ENCODE measurements at regions not wholly inside any gene's neighbourhood (a gene's known extent, or its start where the extent isn't known, plus 50 kb on each side); places are given as distances from the start of the nearest gene placed in this dataset.

GRCh38 chr2:134097740-134098139 lies 156.1 kb upstream of the MGAT5 start (continued):
- TF ChIP-seq PATZ1 (CRISPR knock-in tag; IDR thresholded peaks at IDR 0.05; ENCODE audit: borderline replicate concordance) (no peak), ZFP30 (CRISPR knock-in tag; IDR thresholded peaks at IDR 0.05) (no peak)

DNA sequence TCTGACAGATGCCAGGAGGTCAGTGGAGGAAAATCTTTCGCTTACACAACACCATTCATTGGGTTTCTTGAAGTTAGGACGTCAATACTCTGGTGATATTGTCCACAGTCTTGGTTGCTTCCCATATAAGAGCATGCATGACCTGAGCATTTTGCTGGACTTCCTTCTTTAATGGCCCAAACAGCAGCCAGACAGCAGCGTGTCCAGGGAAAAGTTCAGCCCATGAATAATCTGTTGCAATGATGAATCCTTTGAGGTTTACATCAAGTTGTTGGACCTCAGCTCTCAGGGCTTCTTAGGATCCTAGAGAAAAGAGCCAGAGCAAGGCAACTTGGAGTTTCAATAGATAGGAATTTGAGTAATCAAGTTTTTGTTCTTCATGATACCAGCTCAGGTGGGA lies 155.6 kb upstream of the MGAT5 start:
- TF ChIP-seq ZFP30 (CRISPR knock-in tag; IDR thresholded peaks at IDR 0.05) (no peak), PATZ1 (CRISPR knock-in tag; IDR thresholded peaks at IDR 0.05; ENCODE audit: borderline replicate concordance) (no peak), TCF4 (CRISPR knock-in tag; IDR thresholded peaks at IDR 0.05; ENCODE audit: borderline replicate concordance) (no peak), RARB (CRISPR knock-in tag; IDR thresholded peaks at IDR 0.05) (no peak), PPARA (CRISPR knock-in tag; IDR thresholded peaks at IDR 0.05; ENCODE audit: borderline replicate concordance) (no peak), SNAI2 (CRISPR knock-in tag; IDR thresholded peaks at IDR 0.05) (no peak), ARNTL (CRISPR knock-in tag; IDR thresholded peaks at IDR 0.05; ENCODE audit: borderline replicate concordance, low read depth) (no peak), TOX (CRISPR knock-in tag; IDR thresholded peaks at IDR 0.05; ENCODE audit: borderline replicate concordance) (no peak), ZNF8 (CRISPR knock-in tag; IDR thresholded peaks at IDR 0.05) (no peak), ZNF70 (CRISPR knock-in tag; IDR thresholded peaks at IDR 0.05) (no peak), ESRRG (CRISPR knock-in tag; IDR thresholded peaks at IDR 0.05) (no peak), ZFP3 (CRISPR knock-in tag; IDR thresholded peaks at IDR 0.05) (no peak), ZC3H10 (CRISPR knock-in tag; IDR thresholded peaks at IDR 0.05) (no peak), CSDC2 (CRISPR knock-in tag; IDR thresholded peaks at IDR 0.05) (no peak), ISL1 (CRISPR knock-in tag; IDR thresholded peaks at IDR 0.05) (no peak), OSR1 (CRISPR knock-in tag; IDR thresholded peaks at IDR 0.05) (no peak), ZNF565 (CRISPR knock-in tag; conservative IDR thresholded peaks at IDR 0.05; ENCODE audit: low read depth) (no peak)
- TF ChIP-seq, protein P1, sequence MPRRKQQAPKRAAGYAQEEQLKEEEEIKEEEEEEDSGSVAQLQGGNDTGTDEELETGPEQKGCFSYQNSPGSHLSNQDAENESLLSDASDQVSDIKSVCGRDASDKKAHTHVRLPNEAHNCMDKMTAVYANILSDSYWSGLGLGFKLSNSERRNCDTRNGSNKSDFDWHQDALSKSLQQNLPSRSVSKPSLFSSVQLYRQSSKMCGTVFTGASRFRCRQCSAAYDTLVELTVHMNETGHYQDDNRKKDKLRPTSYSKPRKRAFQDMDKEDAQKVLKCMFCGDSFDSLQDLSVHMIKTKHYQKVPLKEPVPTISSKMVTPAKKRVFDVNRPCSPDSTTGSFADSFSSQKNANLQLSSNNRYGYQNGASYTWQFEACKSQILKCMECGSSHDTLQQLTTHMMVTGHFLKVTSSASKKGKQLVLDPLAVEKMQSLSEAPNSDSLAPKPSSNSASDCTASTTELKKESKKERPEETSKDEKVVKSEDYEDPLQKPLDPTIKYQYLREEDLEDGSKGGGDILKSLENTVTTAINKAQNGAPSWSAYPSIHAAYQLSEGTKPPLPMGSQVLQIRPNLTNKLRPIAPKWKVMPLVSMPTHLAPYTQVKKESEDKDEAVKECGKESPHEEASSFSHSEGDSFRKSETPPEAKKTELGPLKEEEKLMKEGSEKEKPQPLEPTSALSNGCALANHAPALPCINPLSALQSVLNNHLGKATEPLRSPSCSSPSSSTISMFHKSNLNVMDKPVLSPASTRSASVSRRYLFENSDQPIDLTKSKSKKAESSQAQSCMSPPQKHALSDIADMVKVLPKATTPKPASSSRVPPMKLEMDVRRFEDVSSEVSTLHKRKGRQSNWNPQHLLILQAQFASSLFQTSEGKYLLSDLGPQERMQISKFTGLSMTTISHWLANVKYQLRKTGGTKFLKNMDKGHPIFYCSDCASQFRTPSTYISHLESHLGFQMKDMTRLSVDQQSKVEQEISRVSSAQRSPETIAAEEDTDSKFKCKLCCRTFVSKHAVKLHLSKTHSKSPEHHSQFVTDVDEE (CRISPR knock-in tag; IDR thresholded peaks at IDR 0.05): no peak
- TF ChIP-seq, protein P2, sequence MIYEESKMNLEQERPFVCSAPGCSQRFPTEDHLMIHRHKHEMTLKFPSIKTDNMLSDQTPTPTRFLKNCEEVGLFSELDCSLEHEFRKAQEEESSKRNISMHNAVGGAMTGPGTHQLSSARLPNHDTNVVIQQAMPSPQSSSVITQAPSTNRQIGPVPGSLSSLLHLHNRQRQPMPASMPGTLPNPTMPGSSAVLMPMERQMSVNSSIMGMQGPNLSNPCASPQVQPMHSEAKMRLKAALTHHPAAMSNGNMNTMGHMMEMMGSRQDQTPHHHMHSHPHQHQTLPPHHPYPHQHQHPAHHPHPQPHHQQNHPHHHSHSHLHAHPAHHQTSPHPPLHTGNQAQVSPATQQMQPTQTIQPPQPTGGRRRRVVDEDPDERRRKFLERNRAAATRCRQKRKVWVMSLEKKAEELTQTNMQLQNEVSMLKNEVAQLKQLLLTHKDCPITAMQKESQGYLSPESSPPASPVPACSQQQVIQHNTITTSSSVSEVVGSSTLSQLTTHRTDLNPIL (CRISPR knock-in tag; IDR thresholded peaks at IDR 0.05; ENCODE audit: low read depth): no peak
- no peak for ATAC-seq

DNA sequence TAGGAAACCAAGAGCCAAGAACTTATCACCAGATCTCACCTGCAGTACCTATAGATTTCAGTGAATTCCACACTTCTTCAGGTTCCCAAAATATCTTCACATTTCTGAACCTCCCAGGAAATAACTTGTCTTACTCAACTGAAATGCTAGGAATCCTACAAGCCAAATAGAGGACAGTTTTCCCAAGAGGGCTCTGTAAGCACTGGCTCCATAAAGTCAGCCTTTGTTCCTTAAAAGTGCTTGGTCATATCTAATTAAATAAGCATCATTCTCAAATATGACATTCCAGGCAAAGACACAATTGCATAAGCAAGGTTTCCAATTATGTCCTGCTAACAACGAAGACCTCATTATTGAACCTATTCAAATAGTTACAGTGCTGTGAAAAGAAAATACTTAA lies 154.6 kb upstream of the MGAT5 start:
- no peak for ATAC-seq
- TF ChIP-seq ZNF70 (CRISPR knock-in tag; IDR thresholded peaks at IDR 0.05) (no peak), SNAI2 (CRISPR knock-in tag; IDR thresholded peaks at IDR 0.05) (no peak), ISL1 (CRISPR knock-in tag; IDR thresholded peaks at IDR 0.05) (no peak), CSRNP3 (CRISPR knock-in tag; IDR thresholded peaks at IDR 0.05) (no peak), RARB (CRISPR knock-in tag; IDR thresholded peaks at IDR 0.05) (no peak), ZNF8 (CRISPR knock-in tag; IDR thresholded peaks at IDR 0.05) (no peak), ZFP30 (CRISPR knock-in tag; IDR thresholded peaks at IDR 0.05) (no peak), CSDC2 (CRISPR knock-in tag; IDR thresholded peaks at IDR 0.05) (no peak), TOX (CRISPR knock-in tag; IDR thresholded peaks at IDR 0.05; ENCODE audit: borderline replicate concordance) (no peak), PPARA (CRISPR knock-in tag; IDR thresholded peaks at IDR 0.05; ENCODE audit: borderline replicate concordance) (no peak), GLIS3 (CRISPR knock-in tag; IDR thresholded peaks at IDR 0.05) (no peak), ESRRG (CRISPR knock-in tag; IDR thresholded peaks at IDR 0.05) (no peak)
- TF ChIP-seq, protein P3, sequence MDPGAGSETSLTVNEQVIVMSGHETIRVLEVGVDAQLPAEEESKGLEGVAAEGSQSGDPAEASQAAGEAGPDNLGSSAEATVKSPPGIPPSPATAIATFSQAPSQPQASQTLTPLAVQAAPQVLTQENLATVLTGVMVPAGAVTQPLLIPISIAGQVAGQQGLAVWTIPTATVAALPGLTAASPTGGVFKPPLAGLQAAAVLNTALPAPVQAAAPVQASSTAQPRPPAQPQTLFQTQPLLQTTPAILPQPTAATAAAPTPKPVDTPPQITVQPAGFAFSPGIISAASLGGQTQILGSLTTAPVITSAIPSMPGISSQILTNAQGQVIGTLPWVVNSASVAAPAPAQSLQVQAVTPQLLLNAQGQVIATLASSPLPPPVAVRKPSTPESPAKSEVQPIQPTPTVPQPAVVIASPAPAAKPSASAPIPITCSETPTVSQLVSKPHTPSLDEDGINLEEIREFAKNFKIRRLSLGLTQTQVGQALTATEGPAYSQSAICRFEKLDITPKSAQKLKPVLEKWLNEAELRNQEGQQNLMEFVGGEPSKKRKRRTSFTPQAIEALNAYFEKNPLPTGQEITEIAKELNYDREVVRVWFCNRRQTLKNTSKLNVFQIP (CRISPR knock-in tag; IDR thresholded peaks at IDR 0.05; ENCODE audit: borderline replicate concordance, low read depth): no peak
- TF ChIP-seq, protein P2 (CRISPR knock-in tag; IDR thresholded peaks at IDR 0.05; ENCODE audit: low read depth): no peak
- TF ChIP-seq, protein P1 (CRISPR knock-in tag; IDR thresholded peaks at IDR 0.05): no peak

Measured in SK-N-SH treated with all-trans-retinoic acid at 6 μM for 48 hours (cell line).